Breast epithelium (tissue), 3 donors: ENCODE measurements at regions not wholly inside any gene's neighbourhood (a gene's known extent, or its start where the extent isn't known, plus 50 kb on each side); places are given as distances from the start of the nearest gene placed in this dataset.

ENCODE experiments used
- POLR2A ChIP-seq: fragments of 450-650 bp; IDR thresholded peaks from one replicate; pipeline ENCODE4 v1.6.1; 2016; ENCODE audit warnings: antibody characterized with exemption, mild to moderate bottlenecking, moderate library complexity
- TF ChIP-seq, protein P1 (sequence below), 3 donors: fragments of 450-650 bp; IDR thresholded peaks; one replicate each; pipeline ENCODE4 v1.5.1; 2016 to 2017; ENCODE audit warnings: antibody characterized with exemption in 3 of 3, mild to moderate bottlenecking in 3 of 3, moderate library complexity in 3 of 3

- TF ChIP-seq, protein P1, sequence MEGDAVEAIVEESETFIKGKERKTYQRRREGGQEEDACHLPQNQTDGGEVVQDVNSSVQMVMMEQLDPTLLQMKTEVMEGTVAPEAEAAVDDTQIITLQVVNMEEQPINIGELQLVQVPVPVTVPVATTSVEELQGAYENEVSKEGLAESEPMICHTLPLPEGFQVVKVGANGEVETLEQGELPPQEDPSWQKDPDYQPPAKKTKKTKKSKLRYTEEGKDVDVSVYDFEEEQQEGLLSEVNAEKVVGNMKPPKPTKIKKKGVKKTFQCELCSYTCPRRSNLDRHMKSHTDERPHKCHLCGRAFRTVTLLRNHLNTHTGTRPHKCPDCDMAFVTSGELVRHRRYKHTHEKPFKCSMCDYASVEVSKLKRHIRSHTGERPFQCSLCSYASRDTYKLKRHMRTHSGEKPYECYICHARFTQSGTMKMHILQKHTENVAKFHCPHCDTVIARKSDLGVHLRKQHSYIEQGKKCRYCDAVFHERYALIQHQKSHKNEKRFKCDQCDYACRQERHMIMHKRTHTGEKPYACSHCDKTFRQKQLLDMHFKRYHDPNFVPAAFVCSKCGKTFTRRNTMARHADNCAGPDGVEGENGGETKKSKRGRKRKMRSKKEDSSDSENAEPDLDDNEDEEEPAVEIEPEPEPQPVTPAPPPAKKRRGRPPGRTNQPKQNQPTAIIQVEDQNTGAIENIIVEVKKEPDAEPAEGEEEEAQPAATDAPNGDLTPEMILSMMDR (IDR thresholded peaks at IDR 0.05): no peak
- no peak for TF ChIP-seq POLR2A
Measured at GRCh38 chr18:73690222-73690621, 457.4 kb downstream of the FBXO15 start.
